ENCODE measurements at regions not wholly inside any gene's neighbourhood (a gene's known extent, or its start where the extent isn't known, plus 50 kb on each side); places are given as distances from the start of the nearest gene placed in this dataset.

DNA sequence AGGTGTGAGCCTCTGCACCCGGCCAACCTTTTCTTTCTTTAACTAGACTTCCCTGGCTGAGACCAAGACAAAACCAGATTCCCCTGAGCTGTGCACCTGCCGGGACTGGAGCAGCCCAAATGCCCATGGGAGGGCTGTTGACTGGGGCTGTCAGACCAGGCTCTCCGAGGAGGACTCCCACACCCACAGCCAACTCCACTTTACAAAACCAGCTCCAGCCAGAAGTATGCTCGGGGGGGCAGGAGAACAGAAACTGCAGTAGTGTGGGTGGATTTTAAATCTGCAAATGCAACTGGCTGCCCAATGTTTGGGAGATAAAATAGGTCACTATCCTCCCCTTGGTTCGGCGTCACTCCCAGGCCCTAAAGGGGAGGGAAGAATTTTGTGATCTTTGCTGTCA, 78.5 kb downstream of the VCPKMT start:
- Mint-ChIP-seq H3K4me3 (no peak overlapping the region), H3K36me3 (no peaks in the 10 kb centered on the region), H3K27me3 (ENCODE audit: low read depth in 2 of 2) (no peaks in the 10 kb centered on the region), H3K27ac (peak overlapping the region; percentile 87 to 95), H3K9me3 (no peaks in the 10 kb centered on the region), H3K4me1 (peaks cover 41 to 45% of the 10 kb centered on the region in 2 donors)
- Histone ChIP-seq H3K9me3 (ENCODE audit: control insufficient read depth, insufficient read depth, low read length) (no peaks in the 10 kb centered on the region), H3K4me1 (ENCODE audit: control insufficient read depth, insufficient read depth, low read length) (peaks cover 57% of the 10 kb centered on the region), H3K36me3 (ENCODE audit: control insufficient read depth, insufficient read depth, low read length) (no peaks in the 10 kb centered on the region), H3K4me3 (ENCODE audit: low read length) (no peak overlapping the region), H3K27ac (ENCODE audit: low read length) (peak overlapping the region; percentile 22), H3K27me3 (ENCODE audit: control insufficient read depth, insufficient read depth, low read length) (no peaks in the 10 kb centered on the region)
- no peak for ATAC-seq
- intact Hi-C loops (cut with micrococcal nuclease), result no loop called here
- DNase-seq, result no peak
- 60% methylated on average over 5 of the region's 6 CpGs for WGBS (ENCODE audit: insufficient coverage)
- TF ChIP-seq, protein P1, sequence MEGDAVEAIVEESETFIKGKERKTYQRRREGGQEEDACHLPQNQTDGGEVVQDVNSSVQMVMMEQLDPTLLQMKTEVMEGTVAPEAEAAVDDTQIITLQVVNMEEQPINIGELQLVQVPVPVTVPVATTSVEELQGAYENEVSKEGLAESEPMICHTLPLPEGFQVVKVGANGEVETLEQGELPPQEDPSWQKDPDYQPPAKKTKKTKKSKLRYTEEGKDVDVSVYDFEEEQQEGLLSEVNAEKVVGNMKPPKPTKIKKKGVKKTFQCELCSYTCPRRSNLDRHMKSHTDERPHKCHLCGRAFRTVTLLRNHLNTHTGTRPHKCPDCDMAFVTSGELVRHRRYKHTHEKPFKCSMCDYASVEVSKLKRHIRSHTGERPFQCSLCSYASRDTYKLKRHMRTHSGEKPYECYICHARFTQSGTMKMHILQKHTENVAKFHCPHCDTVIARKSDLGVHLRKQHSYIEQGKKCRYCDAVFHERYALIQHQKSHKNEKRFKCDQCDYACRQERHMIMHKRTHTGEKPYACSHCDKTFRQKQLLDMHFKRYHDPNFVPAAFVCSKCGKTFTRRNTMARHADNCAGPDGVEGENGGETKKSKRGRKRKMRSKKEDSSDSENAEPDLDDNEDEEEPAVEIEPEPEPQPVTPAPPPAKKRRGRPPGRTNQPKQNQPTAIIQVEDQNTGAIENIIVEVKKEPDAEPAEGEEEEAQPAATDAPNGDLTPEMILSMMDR (IDR thresholded peaks at IDR 0.05), result no peak

GRCh38 chr14:50038398-50039119, 77.8 kb downstream of the VCPKMT start:
- intact Hi-C loops (cut with micrococcal nuclease), result no loop called here

DNA sequence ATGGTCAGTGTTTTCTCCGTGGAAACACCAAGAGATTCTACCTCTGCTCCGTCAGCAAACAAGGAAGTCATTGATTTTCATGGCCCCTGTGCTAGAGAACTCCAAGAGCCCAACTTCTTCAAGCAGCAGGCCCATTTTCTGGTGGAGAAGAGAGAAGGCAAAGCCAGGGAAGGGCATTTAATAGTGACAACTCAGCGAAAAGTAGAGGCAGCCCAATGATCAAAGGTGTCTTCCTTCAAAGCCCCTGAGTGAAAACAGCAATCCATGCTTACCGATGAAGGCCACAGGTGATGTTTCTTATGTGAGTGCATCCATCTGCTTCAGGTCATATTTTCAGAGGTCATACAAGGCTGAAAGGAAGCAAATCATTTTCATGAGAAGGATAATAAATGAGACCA, 77.3 kb downstream of the VCPKMT start:
- no peaks in the 10 kb centered on the region for H3K27me3 ChIP-seq (ENCODE audit: control insufficient read depth, insufficient read depth, low read length)
- H3K4me1 ChIP-seq (ENCODE audit: control insufficient read depth, insufficient read depth, low read length), result peaks cover 60% of the 10 kb centered on the region
- Mint-ChIP-seq H3K4me3 (peak overlapping the region; percentile 40), H3K27me3 (ENCODE audit: low read depth in 2 of 2) (no peaks in the 10 kb centered on the region), H3K4me1 (peaks cover 40 to 41% of the 10 kb centered on the region in 2 donors), H3K9me3 (no peaks in the 10 kb centered on the region), H3K27ac (peak overlapping the region; percentile 87 to 95), H3K36me3 (no peaks in the 10 kb centered on the region)
- intact Hi-C loops (cut with micrococcal nuclease), result no loop called here
- DNase-seq (no peak), ATAC-seq (no peak)
- H3K27ac ChIP-seq (ENCODE audit: low read length), result peak overlapping the region; percentile 76
- TF ChIP-seq, protein P1 (IDR thresholded peaks at IDR 0.05), result no peak
- no peaks in the 10 kb centered on the region for H3K36me3 ChIP-seq (ENCODE audit: control insufficient read depth, insufficient read depth, low read length)
- 73% methylated on average over 4 of the region's 4 CpGs for WGBS (ENCODE audit: insufficient coverage)
- H3K4me3 ChIP-seq (ENCODE audit: low read length), result no peak overlapping the region
- no peaks in the 10 kb centered on the region for H3K9me3 ChIP-seq (ENCODE audit: control insufficient read depth, insufficient read depth, low read length)

More at GRCh38 chr14:50038398-50039119, 77.8 kb downstream of the VCPKMT start:
- Histone ChIP-seq H3K36me3 (ENCODE audit: control insufficient read depth, insufficient read depth, low read length) (no peaks in the 10 kb centered on the region), H3K27ac (ENCODE audit: low read length) (peak overlapping the region; percentile 76), H3K27me3 (ENCODE audit: control insufficient read depth, insufficient read depth, low read length) (no peaks in the 10 kb centered on the region), H3K4me1 (ENCODE audit: control insufficient read depth, insufficient read depth, low read length) (peaks cover 56% of the 10 kb centered on the region), H3K9me3 (ENCODE audit: control insufficient read depth, insufficient read depth, low read length) (no peaks in the 10 kb centered on the region), H3K4me3 (ENCODE audit: low read length) (no peak overlapping the region)
- Mint-ChIP-seq H3K27me3 (ENCODE audit: low read depth in 2 of 2) (no peaks in the 10 kb centered on the region), H3K4me1 (peaks cover 40 to 41% of the 10 kb centered on the region in 2 donors), H3K4me3 (peak overlapping the region; percentile 40), H3K36me3 (no peaks in the 10 kb centered on the region), H3K27ac (peak overlapping the region; percentile 87 to 95), H3K9me3 (no peaks in the 10 kb centered on the region)
- TF ChIP-seq, protein P1 (IDR thresholded peaks at IDR 0.05), result no peak
- DNase-seq, result peak in 1 of 2 donors; percentile 54
- 66% methylated on average over 4 of the region's 4 CpGs for WGBS (ENCODE audit: insufficient coverage)
- peak; percentile 21 to 67 (median 43) for ATAC-seq

Measured in natural killer cell (primary cell).